ENCODE measurements at regions not wholly inside any gene's neighbourhood (a gene's known extent, or its start where the extent isn't known, plus 50 kb on each side); places are given as distances from the start of the nearest gene placed in this dataset.

GRCh38 chr12:125377093-125377492, 311.9 kb downstream of the AACS start:
- Mint-ChIP-seq H3K27ac (no peak overlapping the region), H3K4me1 (ENCODE audit: low read depth) (no peaks in the 10 kb centered on the region), H3K36me3 (ENCODE audit: low read depth) (no peaks in the 10 kb centered on the region), H3K4me3 (no peak overlapping the region), H3K27me3 (ENCODE audit: insufficient read depth) (peaks cover 5% of the 10 kb centered on the region), H3K9me3 (no peaks in the 10 kb centered on the region)
- intact Hi-C loops (cut with micrococcal nuclease), result no loop called here
- DNase-seq (ENCODE audit: low spot score), result no peak

- Mint-ChIP-seq H3K9me3 (no peaks in the 10 kb centered on the region), H3K27ac (no peak overlapping the region), H3K4me1 (ENCODE audit: low read depth) (no peaks in the 10 kb centered on the region), H3K27me3 (ENCODE audit: insufficient read depth) (no peaks in the 10 kb centered on the region), H3K36me3 (ENCODE audit: low read depth) (no peaks in the 10 kb centered on the region), H3K4me3 (no peak overlapping the region)
- intact Hi-C loops (cut with micrococcal nuclease), result no loop called here
- no peak for DNase-seq (ENCODE audit: low spot score)
Measured at GRCh38 chr12:125381373-125381772, 316.1 kb downstream of the AACS start.

DNA sequence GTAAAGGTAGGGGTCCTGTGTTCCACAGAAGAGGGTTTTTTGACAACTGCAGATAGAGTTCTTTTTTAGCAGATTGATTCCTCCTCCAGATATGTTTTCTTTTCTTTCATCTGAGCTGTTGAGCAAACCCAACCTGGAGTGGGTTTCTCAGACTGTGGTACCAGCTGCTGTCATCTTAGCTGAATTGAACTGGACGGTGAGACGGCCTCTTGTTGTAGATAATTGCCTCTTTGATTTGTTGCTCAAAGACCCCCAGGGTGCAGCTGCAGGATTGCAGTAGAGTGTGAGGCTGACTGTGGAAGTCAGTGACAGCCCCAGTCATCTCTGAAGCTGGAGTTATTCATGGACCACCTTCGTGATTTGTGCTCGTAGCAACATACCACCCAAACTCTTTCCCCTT, 317.7 kb downstream of the AACS start:
- no peak for DNase-seq (ENCODE audit: low spot score)
- H3K4me1 Mint-ChIP-seq (ENCODE audit: low read depth), result no peaks in the 10 kb centered on the region
- no peak overlapping the region for H3K27ac Mint-ChIP-seq
- H3K9me3 Mint-ChIP-seq, result no peaks in the 10 kb centered on the region
- no peak overlapping the region for H3K4me3 Mint-ChIP-seq
- no peaks in the 10 kb centered on the region for H3K27me3 Mint-ChIP-seq (ENCODE audit: insufficient read depth)
- no peaks in the 10 kb centered on the region for H3K36me3 Mint-ChIP-seq (ENCODE audit: low read depth)
- intact Hi-C loops (cut with micrococcal nuclease), result no loop called here

DNA sequence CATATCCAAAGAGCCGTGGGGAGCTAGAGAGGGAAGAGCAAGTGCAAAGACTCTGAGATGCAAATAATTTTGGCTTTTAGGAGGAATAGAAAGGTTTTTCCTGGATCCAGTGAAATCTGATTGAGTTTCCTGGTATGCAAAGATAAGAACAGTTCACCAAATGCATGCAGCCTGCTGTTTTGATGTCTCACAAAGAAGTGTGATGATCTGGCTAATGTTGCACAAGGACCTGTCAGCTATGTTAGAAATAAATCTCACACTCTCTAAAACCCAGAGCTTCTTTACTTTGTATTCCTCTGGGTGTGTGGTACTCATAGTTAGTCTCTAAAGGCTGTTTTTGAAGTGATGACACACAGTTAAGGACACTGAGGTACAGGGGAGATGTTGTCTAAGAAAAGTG, 321.4 kb downstream of the AACS start:
- no peak overlapping the region for H3K27ac Mint-ChIP-seq
- H3K27me3 Mint-ChIP-seq (ENCODE audit: insufficient read depth), result no peaks in the 10 kb centered on the region
- H3K4me1 Mint-ChIP-seq (ENCODE audit: low read depth), result no peaks in the 10 kb centered on the region
- no peaks in the 10 kb centered on the region for H3K36me3 Mint-ChIP-seq (ENCODE audit: low read depth)
- H3K4me3 Mint-ChIP-seq, result no peak overlapping the region
- intact Hi-C loops (cut with micrococcal nuclease), result no loop called here
- no peak for DNase-seq (ENCODE audit: low spot score)
- H3K9me3 Mint-ChIP-seq, result no peaks in the 10 kb centered on the region

GRCh38 chr12:125387206-125387605, 322.0 kb downstream of the AACS start:
- no peak for DNase-seq (ENCODE audit: low spot score)
- no peaks in the 10 kb centered on the region for H3K4me1 Mint-ChIP-seq (ENCODE audit: low read depth)
- no peaks in the 10 kb centered on the region for H3K36me3 Mint-ChIP-seq (ENCODE audit: low read depth)
- H3K27ac Mint-ChIP-seq, result no peak overlapping the region
- no peaks in the 10 kb centered on the region for H3K27me3 Mint-ChIP-seq (ENCODE audit: insufficient read depth)
- no peak overlapping the region for H3K4me3 Mint-ChIP-seq
- intact Hi-C loops (cut with micrococcal nuclease), result no loop called here
- no peaks in the 10 kb centered on the region for H3K9me3 Mint-ChIP-seq

DNA sequence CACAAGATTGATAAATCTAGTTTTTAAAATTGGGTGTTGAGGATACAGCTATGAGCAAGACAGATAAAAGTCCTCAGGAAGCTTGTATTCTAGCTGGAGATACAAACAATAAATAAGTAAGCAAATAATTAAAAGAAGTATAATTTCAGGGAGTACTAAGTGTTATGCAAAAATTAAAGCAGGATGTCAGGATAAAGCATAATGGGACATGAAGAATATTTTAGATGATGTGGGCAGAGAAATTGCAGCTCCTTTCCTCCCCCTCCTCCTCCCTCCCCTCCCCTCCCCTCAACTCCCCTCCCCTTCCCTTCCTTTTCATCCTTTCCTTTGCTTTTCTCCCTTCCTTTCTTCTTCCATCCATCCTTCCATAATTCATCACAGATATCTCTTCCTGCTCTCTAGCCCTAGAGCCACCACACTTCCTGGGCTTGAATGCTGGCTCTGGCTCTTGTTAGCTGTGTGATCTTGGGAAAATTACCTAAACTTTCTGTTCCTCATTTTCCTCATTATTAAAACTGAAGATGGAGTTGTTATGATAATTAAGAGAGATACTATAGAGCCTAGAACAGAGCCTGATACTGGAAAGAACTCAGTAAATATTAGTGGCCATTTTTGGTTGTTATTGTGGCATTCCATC, 323.9 kb downstream of the AACS start:
- Mint-ChIP-seq H3K27ac (no peak overlapping the region), H3K4me1 (ENCODE audit: low read depth) (no peaks in the 10 kb centered on the region), H3K27me3 (ENCODE audit: insufficient read depth) (no peaks in the 10 kb centered on the region), H3K4me3 (no peak overlapping the region), H3K9me3 (no peaks in the 10 kb centered on the region), H3K36me3 (ENCODE audit: low read depth) (no peaks in the 10 kb centered on the region)
- DNase-seq (ENCODE audit: low spot score), result no peak
- intact Hi-C loops (cut with micrococcal nuclease), result no loop called here

DNA sequence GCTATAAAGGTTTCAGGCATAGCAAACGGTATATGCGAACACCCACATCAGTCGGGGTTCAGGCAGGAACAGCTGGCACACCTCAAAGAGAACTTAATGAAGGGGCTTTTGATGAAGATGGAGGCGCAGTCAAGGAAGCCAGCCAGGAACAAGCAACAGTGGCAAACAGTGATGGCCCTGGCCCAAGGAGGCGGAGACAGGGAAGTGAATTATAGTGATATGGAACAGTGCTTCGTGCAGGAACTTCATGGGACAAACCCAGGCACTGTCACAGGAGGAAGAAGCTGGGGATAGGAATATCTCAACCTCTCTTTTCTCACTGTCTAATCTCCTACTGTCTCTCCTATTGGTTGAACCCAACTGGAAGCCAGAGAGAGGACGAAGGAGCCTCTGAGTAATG, 328.3 kb downstream of the AACS start:
- intact Hi-C loops (cut with micrococcal nuclease), result no loop called here
- no peak overlapping the region for H3K4me3 Mint-ChIP-seq

GRCh38 chr12:125395583-125396215, 330.5 kb downstream of the AACS start:
- Mint-ChIP-seq H3K9me3 (peaks cover 4% of the 10 kb centered on the region), H3K4me1 (ENCODE audit: low read depth) (peaks cover 12% of the 10 kb centered on the region), H3K36me3 (ENCODE audit: low read depth) (no peaks in the 10 kb centered on the region), H3K4me3 (no peak overlapping the region), H3K27me3 (ENCODE audit: insufficient read depth) (peaks cover 5% of the 10 kb centered on the region), H3K27ac (no peak overlapping the region)
- DNase-seq (ENCODE audit: low spot score), result no peak
- intact Hi-C loops (cut with micrococcal nuclease), result no loop called here

More for the DNA sequence above, 328.3 kb downstream of the AACS start:
- Mint-ChIP-seq H3K36me3 (ENCODE audit: low read depth) (no peaks in the 10 kb centered on the region), H3K27me3 (ENCODE audit: insufficient read depth) (peaks cover 5% of the 10 kb centered on the region), H3K27ac (no peak overlapping the region), H3K9me3 (no peaks in the 10 kb centered on the region), H3K4me1 (ENCODE audit: low read depth) (no peaks in the 10 kb centered on the region)
- DNase-seq (ENCODE audit: low spot score), result no peak

- Mint-ChIP-seq H3K4me1 (ENCODE audit: low read depth) (peaks cover 12% of the 10 kb centered on the region), H3K36me3 (ENCODE audit: low read depth) (no peaks in the 10 kb centered on the region), H3K27me3 (ENCODE audit: insufficient read depth) (peaks cover 9% of the 10 kb centered on the region), H3K27ac (no peak overlapping the region), H3K9me3 (peaks cover 4% of the 10 kb centered on the region), H3K4me3 (no peak overlapping the region)
- no peak for DNase-seq (ENCODE audit: low spot score)
- intact Hi-C loops (cut with micrococcal nuclease), result no loop called here
Measured at GRCh38 chr12:125399489-125399888, 334.3 kb downstream of the AACS start.

DNA sequence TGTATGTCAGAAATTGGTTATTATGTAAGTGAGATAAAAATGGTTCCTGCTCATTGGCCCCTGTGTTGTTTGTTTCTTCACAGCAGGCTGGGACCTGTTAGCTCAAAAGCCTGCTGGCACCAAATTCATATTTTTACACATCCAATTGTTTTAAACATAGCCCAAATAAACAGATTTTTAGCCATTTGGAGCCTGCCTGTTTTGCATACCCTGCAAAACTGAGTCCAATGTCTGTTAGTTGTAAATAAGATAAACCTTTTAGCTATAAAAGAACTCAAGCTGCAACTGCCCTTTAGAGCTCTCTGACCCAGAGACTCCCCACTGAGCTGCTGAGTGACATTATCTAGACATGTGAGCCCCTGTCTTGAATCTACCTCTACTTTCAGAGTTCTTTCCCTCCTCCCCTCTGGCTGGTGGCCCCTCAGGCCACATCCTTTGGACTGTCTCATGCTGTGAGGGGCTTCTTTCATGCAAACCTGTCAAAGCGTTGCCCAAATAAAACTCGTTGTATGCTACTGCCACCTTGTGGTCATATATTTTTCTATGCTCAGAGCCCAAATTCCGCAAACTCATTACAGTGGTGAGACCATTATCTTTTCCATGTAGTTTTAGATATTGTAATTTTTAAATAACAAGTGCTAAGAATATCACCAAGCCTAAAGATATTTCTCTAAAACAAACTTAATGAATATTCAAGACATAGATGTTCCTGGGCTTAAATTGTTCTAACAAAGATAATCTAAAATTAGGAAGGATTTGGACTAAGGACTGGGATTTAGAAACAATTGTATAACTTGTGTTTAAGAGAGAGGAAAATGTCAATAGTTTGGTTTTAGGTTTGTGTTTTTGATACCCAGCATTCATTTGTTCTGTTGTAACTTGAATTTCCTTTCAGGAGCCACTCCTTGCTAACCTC, 337.9 kb downstream of the AACS start:
- H3K9me3 Mint-ChIP-seq, result peaks cover 4% of the 10 kb centered on the region
- no peak overlapping the region for H3K27ac Mint-ChIP-seq
- DNase-seq (ENCODE audit: low spot score), result no peak
- no peaks in the 10 kb centered on the region for H3K36me3 Mint-ChIP-seq (ENCODE audit: low read depth)
- H3K27me3 Mint-ChIP-seq (ENCODE audit: insufficient read depth), result peaks cover 4% of the 10 kb centered on the region
- H3K4me3 Mint-ChIP-seq, result no peak overlapping the region
- intact Hi-C loops (cut with micrococcal nuclease), result loop anchor here (1.0 kb wide), 2 partner anchors 72 to 166 kb away; no protein-coding TSS in a partner anchor
- H3K4me1 Mint-ChIP-seq (ENCODE audit: low read depth), result peaks cover 12% of the 10 kb centered on the region

GRCh38 chr12:125403843-125404242, 338.6 kb downstream of the AACS start:
- Mint-ChIP-seq H3K9me3 (peaks cover 4% of the 10 kb centered on the region), H3K4me1 (ENCODE audit: low read depth) (peaks cover 12% of the 10 kb centered on the region), H3K27me3 (ENCODE audit: insufficient read depth) (peaks cover 4% of the 10 kb centered on the region), H3K4me3 (no peak overlapping the region), H3K27ac (no peak overlapping the region), H3K36me3 (ENCODE audit: low read depth) (no peaks in the 10 kb centered on the region)
- no peak for DNase-seq (ENCODE audit: low spot score)
- intact Hi-C loops (cut with micrococcal nuclease), result loop anchor here (1.0 kb wide), 2 partner anchors 73 to 167 kb away; no protein-coding TSS in a partner anchor

GRCh38 chr12:125406131-125406530, 340.9 kb downstream of the AACS start:
- H3K4me1 Mint-ChIP-seq (ENCODE audit: low read depth), result no peaks in the 10 kb centered on the region
- H3K4me3 Mint-ChIP-seq, result no peak overlapping the region
- no peak overlapping the region for H3K27ac Mint-ChIP-seq
- intact Hi-C loops (cut with micrococcal nuclease), result no loop called here
- DNase-seq (ENCODE audit: low spot score), result no peak
- no peaks in the 10 kb centered on the region for H3K36me3 Mint-ChIP-seq (ENCODE audit: low read depth)
- no peaks in the 10 kb centered on the region for H3K9me3 Mint-ChIP-seq
- peaks cover 4% of the 10 kb centered on the region for H3K27me3 Mint-ChIP-seq (ENCODE audit: insufficient read depth)

DNA sequence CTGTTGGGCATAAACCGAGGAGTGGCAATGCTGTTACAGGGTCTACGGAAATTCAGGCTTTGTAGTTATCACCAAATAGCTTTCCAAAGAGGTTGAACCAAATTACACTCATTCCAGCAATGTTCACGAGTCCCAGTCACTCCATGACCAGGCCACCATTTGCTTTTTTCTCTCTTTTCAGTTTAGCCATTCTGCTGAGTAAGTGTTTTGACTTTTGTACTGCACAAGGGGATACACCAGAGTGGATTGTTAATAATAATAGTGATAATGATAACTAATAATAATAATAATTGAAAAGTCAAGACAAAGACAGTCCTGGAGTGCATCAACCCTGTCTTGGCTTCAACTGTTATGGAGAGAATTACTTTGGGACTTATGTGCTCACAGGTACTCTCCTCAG, 343.5 kb downstream of the AACS start:
- no peak for DNase-seq (ENCODE audit: low spot score)
- no peaks in the 10 kb centered on the region for H3K36me3 Mint-ChIP-seq (ENCODE audit: low read depth)
- H3K27ac Mint-ChIP-seq, result no peak overlapping the region
- H3K4me1 Mint-ChIP-seq (ENCODE audit: low read depth), result no peaks in the 10 kb centered on the region
- intact Hi-C loops (cut with micrococcal nuclease), result no loop called here
- H3K9me3 Mint-ChIP-seq, result no peaks in the 10 kb centered on the region
- H3K4me3 Mint-ChIP-seq, result no peak overlapping the region
- no peaks in the 10 kb centered on the region for H3K27me3 Mint-ChIP-seq (ENCODE audit: insufficient read depth)
